ENCODE measurements at regions not wholly inside any gene's neighbourhood (a gene's known extent, or its start where the extent isn't known, plus 50 kb on each side); places are given as distances from the start of the nearest gene placed in this dataset.

GRCh38 chr1:117678246-117678977 lies 72.6 kb downstream of the TENT5C start:
- TF ChIP-seq, protein P1, sequence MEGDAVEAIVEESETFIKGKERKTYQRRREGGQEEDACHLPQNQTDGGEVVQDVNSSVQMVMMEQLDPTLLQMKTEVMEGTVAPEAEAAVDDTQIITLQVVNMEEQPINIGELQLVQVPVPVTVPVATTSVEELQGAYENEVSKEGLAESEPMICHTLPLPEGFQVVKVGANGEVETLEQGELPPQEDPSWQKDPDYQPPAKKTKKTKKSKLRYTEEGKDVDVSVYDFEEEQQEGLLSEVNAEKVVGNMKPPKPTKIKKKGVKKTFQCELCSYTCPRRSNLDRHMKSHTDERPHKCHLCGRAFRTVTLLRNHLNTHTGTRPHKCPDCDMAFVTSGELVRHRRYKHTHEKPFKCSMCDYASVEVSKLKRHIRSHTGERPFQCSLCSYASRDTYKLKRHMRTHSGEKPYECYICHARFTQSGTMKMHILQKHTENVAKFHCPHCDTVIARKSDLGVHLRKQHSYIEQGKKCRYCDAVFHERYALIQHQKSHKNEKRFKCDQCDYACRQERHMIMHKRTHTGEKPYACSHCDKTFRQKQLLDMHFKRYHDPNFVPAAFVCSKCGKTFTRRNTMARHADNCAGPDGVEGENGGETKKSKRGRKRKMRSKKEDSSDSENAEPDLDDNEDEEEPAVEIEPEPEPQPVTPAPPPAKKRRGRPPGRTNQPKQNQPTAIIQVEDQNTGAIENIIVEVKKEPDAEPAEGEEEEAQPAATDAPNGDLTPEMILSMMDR (tag by site-specific recombination; IDR thresholded peaks at IDR 0.05): no peak
- TF ChIP-seq PBX3 (CRISPR knock-in tag; IDR thresholded peaks at IDR 0.05) (no peak), ZNF654 (tag by site-specific recombination; IDR thresholded peaks at IDR 0.05; ENCODE audit: low read depth) (no peak), ZNF433 (tag by site-specific recombination; IDR thresholded peaks at IDR 0.05; ENCODE audit: low read depth) (no peak), ZNF837 (tag by site-specific recombination; IDR thresholded peaks at IDR 0.05) (no peak), ZNF521 (tag by site-specific recombination; IDR thresholded peaks at IDR 0.05) (no peak), ZNF10 (tag by site-specific recombination; IDR thresholded peaks at IDR 0.05) (no peak)

Measured in HEK293 (cell line).